Tibial artery (tissue), 4 donors: ENCODE measurements at regions not wholly inside any gene's neighbourhood (a gene's known extent, or its start where the extent isn't known, plus 50 kb on each side); places are given as distances from the start of the nearest gene placed in this dataset.

ENCODE experiments used
- DNase-seq, 2 donors: peaks; one replicate each; pipeline ENCODE4 v3.0.0-alpha.2; 2019
- H3K27ac ChIP-seq, 2 donors: fragments of 200-600 bp; sonication (generic) in 1 of 2; 1 replicate in 1 of 2; 2 replicates in 1 of 2; pipeline ENCODE4 v1.5.1; 2018 to 2019; ENCODE audit warnings: mild to moderate bottlenecking in 1 of 2
- H3K27me3 ChIP-seq, 2 donors: fragments of 200-600 bp; sonication (generic) in 1 of 2; one replicate each; pipeline versions ENCODE4 v1.5.1 to v1.6.0; 2016 to 2019
- H3K36me3 ChIP-seq, 3 donors: fragments of 200-600 bp; sonication (generic) in 2 of 3; one replicate each; pipeline ENCODE4 v1.5.1; 2016 to 2019; ENCODE audit warnings: mild to moderate bottlenecking in 2 of 3
- H3K4me1 ChIP-seq, 4 donors: fragments of 200-600 bp; sonication (generic) in 2 of 4; 1 replicate in 3 of 4; 2 replicates in 1 of 4; pipeline ENCODE4 v1.5.1; 2016 to 2019
- H3K4me3 ChIP-seq, 2 donors: fragments of 200-600 bp; sonication (generic) in 1 of 2; 1 replicate in 1 of 2; 2 replicates in 1 of 2; pipeline ENCODE4 v1.5.1; 2018 to 2019; ENCODE audit warnings: mild to moderate bottlenecking in 2 of 2
- H3K9me3 ChIP-seq, 3 donors: fragments of 200-600 bp; sonication (generic) in 1 of 3; one replicate each; pipeline ENCODE4 v1.5.1; 2016 to 2019
- intact Hi-C: fragments of 100-400 bp; cut with DNase I; formaldehyde crosslinking; loops from one replicate; pipeline ENCODE4 v1.15.0; 2023; ENCODE audit warnings: low total_unique reads
- TF ChIP-seq, protein P1 (sequence below), 2 experiments: fragments of 200-600 bp in 1 of 2; fragments of 450-650 bp in 1 of 2; IDR thresholded peaks; one replicate each; pipeline ENCODE4 v1.5.1; 2017 to 2019; ENCODE audit warnings: antibody characterized with exemption in 2 of 2, mild to moderate bottlenecking in 1 of 2, moderate library complexity in 1 of 2

DNA sequence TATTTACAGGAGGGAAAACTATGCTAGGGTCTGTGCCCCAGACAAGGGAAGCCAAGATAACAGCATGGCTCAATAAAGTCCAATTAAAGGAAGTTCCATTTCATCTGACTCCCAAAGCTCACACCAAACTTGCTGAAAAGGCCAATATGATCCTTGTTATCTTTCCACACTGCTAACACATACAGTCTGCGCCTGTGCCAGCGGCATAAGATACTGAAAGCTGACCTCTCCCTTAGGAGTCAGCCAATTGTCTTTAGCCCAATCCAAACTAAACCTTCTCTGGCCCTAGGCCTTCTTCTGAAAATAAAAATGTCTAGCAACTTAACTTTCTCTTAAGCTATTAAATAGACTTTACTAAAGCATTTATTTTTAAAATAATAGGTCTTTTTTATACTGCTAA is 179.0 kb upstream of the PLD5 start:
- no peaks in the 10 kb centered on the region for H3K9me3 ChIP-seq
- H3K4me3 ChIP-seq: no peak overlapping the region
- H3K27me3 ChIP-seq: no peaks in the 10 kb centered on the region
- no peaks in the 10 kb centered on the region for H3K4me1 ChIP-seq
- no peak for DNase-seq
- H3K27ac ChIP-seq: no peak overlapping the region
- H3K36me3 ChIP-seq: no peaks in the 10 kb centered on the region
- TF ChIP-seq, protein P1, sequence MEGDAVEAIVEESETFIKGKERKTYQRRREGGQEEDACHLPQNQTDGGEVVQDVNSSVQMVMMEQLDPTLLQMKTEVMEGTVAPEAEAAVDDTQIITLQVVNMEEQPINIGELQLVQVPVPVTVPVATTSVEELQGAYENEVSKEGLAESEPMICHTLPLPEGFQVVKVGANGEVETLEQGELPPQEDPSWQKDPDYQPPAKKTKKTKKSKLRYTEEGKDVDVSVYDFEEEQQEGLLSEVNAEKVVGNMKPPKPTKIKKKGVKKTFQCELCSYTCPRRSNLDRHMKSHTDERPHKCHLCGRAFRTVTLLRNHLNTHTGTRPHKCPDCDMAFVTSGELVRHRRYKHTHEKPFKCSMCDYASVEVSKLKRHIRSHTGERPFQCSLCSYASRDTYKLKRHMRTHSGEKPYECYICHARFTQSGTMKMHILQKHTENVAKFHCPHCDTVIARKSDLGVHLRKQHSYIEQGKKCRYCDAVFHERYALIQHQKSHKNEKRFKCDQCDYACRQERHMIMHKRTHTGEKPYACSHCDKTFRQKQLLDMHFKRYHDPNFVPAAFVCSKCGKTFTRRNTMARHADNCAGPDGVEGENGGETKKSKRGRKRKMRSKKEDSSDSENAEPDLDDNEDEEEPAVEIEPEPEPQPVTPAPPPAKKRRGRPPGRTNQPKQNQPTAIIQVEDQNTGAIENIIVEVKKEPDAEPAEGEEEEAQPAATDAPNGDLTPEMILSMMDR (IDR thresholded peaks at IDR 0.05): no peak
- intact Hi-C loops: no loop called here

DNA sequence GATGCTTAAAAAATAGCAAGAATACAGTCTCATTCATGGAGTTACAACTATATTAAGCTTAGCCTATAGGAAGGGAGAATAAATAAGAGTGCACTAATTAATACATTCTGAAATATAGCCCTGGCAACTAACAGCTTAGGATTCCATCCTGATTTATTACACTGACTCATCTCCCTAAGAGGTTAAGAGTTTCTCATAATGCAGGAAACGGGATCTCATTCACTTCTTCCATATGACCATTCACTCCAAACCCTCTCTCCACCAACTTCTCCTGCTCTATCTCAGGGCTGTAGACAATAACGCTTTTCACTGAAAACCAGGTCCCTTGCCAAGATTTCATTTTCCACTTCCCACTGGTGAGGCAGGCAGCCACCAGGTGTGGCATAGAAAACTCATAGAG is 168.5 kb upstream of the PLD5 start:
- H3K27me3 ChIP-seq: no peaks in the 10 kb centered on the region
- intact Hi-C loops: no loop called here

DNA sequence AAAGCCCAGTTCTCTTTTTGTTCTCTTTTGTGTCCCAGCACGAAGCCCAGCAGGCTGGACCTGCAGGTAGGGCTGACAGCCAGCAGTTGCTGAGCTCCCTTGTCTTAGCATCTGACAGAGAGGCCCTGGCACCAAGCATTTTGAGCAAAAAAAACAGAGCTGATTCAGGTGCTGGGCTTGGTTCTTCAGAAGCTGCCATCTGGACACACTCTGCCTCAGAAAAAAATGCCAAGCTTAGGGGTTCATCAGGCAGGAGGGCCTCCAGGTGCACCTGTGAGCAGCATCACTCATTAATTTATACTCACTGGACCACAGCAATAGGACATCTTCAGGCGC is 167.1 kb upstream of the PLD5 start:
- intact Hi-C loops: no loop called here
- Histone ChIP-seq H3K9me3 (no peaks in the 10 kb centered on the region), H3K4me3 (no peak overlapping the region), H3K4me1 (no peaks in the 10 kb centered on the region), H3K36me3 (no peaks in the 10 kb centered on the region), H3K27ac (no peak overlapping the region), H3K27me3 (no peaks in the 10 kb centered on the region)
- TF ChIP-seq, protein P1 (IDR thresholded peaks at IDR 0.05): no peak
- DNase-seq: no peak

More for the DNA sequence above, 168.5 kb upstream of the PLD5 start:
- DNase-seq: no peak
- no peaks in the 10 kb centered on the region for H3K9me3 ChIP-seq
- no peak overlapping the region for H3K27ac ChIP-seq
- no peaks in the 10 kb centered on the region for H3K4me1 ChIP-seq
- H3K36me3 ChIP-seq: no peaks in the 10 kb centered on the region
- no peak overlapping the region for H3K4me3 ChIP-seq
- TF ChIP-seq, protein P1 (IDR thresholded peaks at IDR 0.05): no peak

DNA sequence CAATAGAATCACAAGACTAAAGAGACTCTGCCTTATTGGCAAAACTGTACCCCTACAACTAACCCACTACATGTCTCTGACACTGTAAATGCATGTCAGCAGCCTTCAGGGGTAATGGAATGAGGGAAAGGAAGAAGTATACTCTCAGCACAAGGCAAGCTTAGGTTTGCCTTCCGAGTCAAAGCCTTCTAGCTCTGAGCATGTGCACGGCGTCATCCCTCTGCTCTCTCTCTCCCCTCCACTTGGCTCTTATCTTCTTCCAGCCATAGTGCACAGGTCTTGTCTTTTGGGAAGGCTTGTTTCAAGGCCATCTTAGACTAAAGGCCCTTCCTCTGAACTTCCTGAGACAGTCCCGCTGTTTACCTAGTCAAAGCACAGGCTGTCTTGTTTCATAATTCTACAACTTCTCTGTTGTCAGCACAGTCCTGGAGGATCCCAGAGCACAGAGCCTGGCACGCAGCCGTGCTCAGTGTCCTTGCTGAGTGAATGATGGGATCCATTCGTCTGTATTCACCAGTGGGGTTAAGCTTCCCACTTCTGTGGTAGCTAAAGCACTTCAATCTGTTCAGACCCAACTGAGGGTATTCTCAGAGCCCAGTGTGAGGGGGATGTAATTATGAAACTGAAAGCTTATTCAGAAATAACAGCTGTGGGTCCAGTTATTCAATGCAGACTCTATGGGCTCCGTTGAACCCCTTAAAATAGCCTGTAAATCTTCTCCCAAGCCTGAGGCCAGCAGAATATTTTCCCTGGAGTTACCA is 166.5 kb upstream of the PLD5 start:
- Histone ChIP-seq H3K4me1 (no peaks in the 10 kb centered on the region), H3K27me3 (no peaks in the 10 kb centered on the region), H3K4me3 (no peak overlapping the region), H3K36me3 (no peaks in the 10 kb centered on the region), H3K9me3 (no peaks in the 10 kb centered on the region), H3K27ac (no peak overlapping the region)
- intact Hi-C loops: no loop called here
- DNase-seq: no peak
- TF ChIP-seq, protein P1 (IDR thresholded peaks at IDR 0.05): no peak

DNA sequence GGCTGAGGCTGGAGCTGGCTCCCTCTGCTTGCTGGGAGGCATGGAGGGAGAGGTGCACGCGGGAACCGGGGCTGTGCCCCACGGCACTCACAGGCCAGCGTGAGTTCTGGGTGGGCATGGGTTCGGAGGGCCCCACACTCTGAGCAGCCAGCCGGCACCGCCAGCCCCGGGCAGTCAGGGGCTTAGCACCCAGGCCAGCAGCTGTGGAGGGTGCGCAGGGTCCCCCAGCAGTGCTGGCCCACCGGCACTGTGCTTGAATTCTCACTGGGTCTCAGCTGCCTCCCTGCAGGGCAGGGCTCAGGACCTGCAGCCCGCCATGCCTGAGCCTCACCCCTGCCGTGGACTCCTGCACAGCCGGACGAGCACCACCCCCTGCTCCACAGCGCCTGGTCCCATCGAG is 164.9 kb upstream of the PLD5 start:
- Histone ChIP-seq H3K36me3 (no peaks in the 10 kb centered on the region), H3K4me3 (no peak overlapping the region), H3K4me1 (no peaks in the 10 kb centered on the region), H3K9me3 (no peaks in the 10 kb centered on the region), H3K27ac (no peak overlapping the region), H3K27me3 (no peaks in the 10 kb centered on the region)
- TF ChIP-seq, protein P1 (IDR thresholded peaks at IDR 0.05): no peak
- no peak for DNase-seq
- intact Hi-C loops: no loop called here
